Breast epithelium (tissue), 3 donors: ENCODE measurements at regions not wholly inside any gene's neighbourhood (a gene's known extent, or its start where the extent isn't known, plus 50 kb on each side); places are given as distances from the start of the nearest gene placed in this dataset.

Experiments used
- POLR2A ChIP-seq: fragments of 450-650 bp; IDR thresholded peaks from one replicate; pipeline ENCODE4 v1.6.1; 2016; ENCODE audit warnings: antibody characterized with exemption, mild to moderate bottlenecking, moderate library complexity
- POLR2AphosphoS5 ChIP-seq, 3 donors: sonication (generic); formaldehyde crosslinking; IDR thresholded peaks; one replicate each; pipeline ENCODE4 v1.6.1; 2017; ENCODE audit warnings: antibody characterized with exemption in 3 of 3
- TF ChIP-seq, protein P1 (sequence below), 3 donors: fragments of 450-650 bp; IDR thresholded peaks; one replicate each; pipeline ENCODE4 v1.5.1; 2016 to 2017; ENCODE audit warnings: antibody characterized with exemption in 3 of 3, mild to moderate bottlenecking in 3 of 3, moderate library complexity in 3 of 3

DNA sequence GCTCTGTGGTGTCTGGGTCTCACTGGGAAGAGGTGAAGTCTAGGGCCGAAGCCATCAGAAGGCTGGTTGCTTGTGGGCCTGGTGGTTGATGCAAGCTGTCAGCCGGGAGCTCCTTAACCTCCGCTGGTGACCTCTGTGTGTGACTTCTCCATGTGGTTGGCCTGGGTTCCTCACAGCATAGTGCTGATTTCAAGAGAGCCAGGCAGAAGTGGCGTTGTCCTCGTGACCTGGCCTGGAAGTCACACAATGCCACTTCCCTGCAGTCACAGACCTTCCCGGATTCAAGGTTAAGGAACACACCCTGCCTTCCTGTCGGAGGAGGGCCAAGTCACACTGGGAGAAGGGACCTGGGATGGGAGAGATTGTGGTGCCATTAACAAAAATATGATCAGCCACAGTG, 303.7 kb upstream of the HS6ST1 start:
- TF ChIP-seq, protein P1, sequence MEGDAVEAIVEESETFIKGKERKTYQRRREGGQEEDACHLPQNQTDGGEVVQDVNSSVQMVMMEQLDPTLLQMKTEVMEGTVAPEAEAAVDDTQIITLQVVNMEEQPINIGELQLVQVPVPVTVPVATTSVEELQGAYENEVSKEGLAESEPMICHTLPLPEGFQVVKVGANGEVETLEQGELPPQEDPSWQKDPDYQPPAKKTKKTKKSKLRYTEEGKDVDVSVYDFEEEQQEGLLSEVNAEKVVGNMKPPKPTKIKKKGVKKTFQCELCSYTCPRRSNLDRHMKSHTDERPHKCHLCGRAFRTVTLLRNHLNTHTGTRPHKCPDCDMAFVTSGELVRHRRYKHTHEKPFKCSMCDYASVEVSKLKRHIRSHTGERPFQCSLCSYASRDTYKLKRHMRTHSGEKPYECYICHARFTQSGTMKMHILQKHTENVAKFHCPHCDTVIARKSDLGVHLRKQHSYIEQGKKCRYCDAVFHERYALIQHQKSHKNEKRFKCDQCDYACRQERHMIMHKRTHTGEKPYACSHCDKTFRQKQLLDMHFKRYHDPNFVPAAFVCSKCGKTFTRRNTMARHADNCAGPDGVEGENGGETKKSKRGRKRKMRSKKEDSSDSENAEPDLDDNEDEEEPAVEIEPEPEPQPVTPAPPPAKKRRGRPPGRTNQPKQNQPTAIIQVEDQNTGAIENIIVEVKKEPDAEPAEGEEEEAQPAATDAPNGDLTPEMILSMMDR (IDR thresholded peaks at IDR 0.05), result no peak
- TF ChIP-seq POLR2A (no peak), POLR2AphosphoS5 (IDR thresholded peaks at IDR 0.05) (no peak)
